ENCODE measurements at regions not wholly inside any gene's neighbourhood (a gene's known extent, or its start where the extent isn't known, plus 50 kb on each side); places are given as distances from the start of the nearest gene placed in this dataset.
A peak's percentile ranks its signal among the peaks of the same experiment; 100 is the strongest.

DNA sequence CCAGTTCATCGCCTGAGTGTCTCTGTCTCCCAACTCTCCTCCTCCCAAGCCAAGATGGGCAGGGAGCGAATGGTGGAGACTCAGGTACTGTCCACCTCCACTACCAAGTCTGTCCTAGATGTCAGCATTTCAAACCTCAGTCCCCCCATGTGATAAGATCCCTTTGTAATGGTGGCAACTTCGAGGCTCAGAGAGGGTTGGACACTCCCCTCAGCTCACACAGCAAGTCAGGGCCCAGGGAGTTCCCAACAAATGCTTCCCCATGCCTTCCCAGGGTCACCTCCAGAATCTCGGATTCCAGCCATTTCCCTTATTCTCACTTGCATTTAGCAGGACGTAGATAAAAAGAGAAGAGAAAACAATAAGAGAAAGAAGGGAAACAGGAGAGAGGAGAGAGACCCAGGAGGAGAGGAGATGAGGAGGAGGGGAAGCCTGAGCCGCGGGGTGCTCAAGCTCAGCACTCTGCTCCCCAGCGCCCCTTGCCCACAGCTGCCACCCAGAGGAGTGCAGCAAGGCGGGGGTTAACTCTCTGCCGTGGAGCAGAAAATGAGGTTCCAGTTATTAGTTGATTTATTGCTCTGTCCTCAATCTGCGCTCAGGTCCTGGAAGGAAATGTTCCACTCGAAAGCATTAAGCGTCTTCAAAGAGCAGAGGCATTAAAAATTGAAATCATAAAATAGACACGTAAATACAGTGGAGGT, 84.1 kb upstream of the LINGO1 start:
- no peak for DNase-seq (ENCODE audit: low spot score)
- no peak overlapping the region for H3K9ac ChIP-seq
- H3K36me3 Mint-ChIP-seq: no peaks in the 10 kb centered on the region
- H3K4me1 Mint-ChIP-seq: peaks cover 11% of the 10 kb centered on the region
- H3K79me2 ChIP-seq (ENCODE audit: low read depth): no peaks in the 10 kb centered on the region
- H3K27ac ChIP-seq: no peak overlapping the region
- no peaks in the 10 kb centered on the region for H3K9me3 Mint-ChIP-seq
- H3K4me1 ChIP-seq: peaks cover 4% of the 10 kb centered on the region
- TF ChIP-seq EZH2phosphoT487 (IDR thresholded peaks at IDR 0.05) (no peak), EZH2 (IDR thresholded peaks at IDR 0.05) (no peak)
- TF ChIP-seq, protein P1, sequence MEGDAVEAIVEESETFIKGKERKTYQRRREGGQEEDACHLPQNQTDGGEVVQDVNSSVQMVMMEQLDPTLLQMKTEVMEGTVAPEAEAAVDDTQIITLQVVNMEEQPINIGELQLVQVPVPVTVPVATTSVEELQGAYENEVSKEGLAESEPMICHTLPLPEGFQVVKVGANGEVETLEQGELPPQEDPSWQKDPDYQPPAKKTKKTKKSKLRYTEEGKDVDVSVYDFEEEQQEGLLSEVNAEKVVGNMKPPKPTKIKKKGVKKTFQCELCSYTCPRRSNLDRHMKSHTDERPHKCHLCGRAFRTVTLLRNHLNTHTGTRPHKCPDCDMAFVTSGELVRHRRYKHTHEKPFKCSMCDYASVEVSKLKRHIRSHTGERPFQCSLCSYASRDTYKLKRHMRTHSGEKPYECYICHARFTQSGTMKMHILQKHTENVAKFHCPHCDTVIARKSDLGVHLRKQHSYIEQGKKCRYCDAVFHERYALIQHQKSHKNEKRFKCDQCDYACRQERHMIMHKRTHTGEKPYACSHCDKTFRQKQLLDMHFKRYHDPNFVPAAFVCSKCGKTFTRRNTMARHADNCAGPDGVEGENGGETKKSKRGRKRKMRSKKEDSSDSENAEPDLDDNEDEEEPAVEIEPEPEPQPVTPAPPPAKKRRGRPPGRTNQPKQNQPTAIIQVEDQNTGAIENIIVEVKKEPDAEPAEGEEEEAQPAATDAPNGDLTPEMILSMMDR (IDR thresholded peaks at IDR 0.05): no peak
- H3K27me3 Mint-ChIP-seq (ENCODE audit: insufficient read depth, low read depth): peaks cover 17% of the 10 kb centered on the region
- H3K4me3 Mint-ChIP-seq: no peak overlapping the region
- no peak overlapping the region for H3K4me2 ChIP-seq
- H3K27me3 ChIP-seq: no peaks in the 10 kb centered on the region
- no peaks in the 10 kb centered on the region for H3K9me3 ChIP-seq (ENCODE audit: low read depth)
- H3K36me3 ChIP-seq: no peaks in the 10 kb centered on the region
- H3K27ac Mint-ChIP-seq: peak overlapping the region; percentile 72
- H4K20me1 ChIP-seq (ENCODE audit: low read depth): no peaks in the 10 kb centered on the region
- no peak overlapping the region for H2AFZ ChIP-seq (replicated peaks)
- no peak overlapping the region for H3K4me3 ChIP-seq
- H3F3A ChIP-seq (ENCODE audit: low read depth): no peaks in the 10 kb centered on the region

DNA sequence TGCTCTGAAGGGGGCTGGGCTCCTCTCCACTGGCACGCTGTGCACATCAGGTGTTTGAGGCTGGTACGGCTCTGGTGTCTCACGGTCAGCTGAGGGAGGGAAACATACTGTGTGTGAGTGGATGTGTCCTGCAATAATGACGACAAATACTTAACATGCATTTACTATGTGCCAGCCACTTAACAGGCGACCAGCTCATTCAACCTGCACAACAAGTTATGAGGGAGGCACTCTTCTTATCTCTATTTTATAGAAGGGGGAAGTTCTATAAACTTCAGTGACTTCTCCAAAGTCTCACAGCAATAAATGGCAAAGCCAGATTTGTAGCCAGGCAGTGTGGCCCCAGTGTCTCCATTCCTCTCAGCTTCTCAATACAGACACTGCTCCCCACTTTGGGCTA, 83.1 kb upstream of the LINGO1 start:
- Histone ChIP-seq H4K20me1 (ENCODE audit: low read depth) (no peaks in the 10 kb centered on the region), H3K79me2 (ENCODE audit: low read depth) (no peaks in the 10 kb centered on the region), H3K27ac (no peak overlapping the region), H3K4me1 (peaks cover 4% of the 10 kb centered on the region), H3K9ac (no peak overlapping the region), H3K4me2 (no peak overlapping the region), H3F3A (ENCODE audit: low read depth) (no peaks in the 10 kb centered on the region), H2AFZ (replicated peaks) (no peak overlapping the region), H3K9me3 (ENCODE audit: low read depth) (no peaks in the 10 kb centered on the region), H3K27me3 (no peaks in the 10 kb centered on the region), H3K4me3 (no peak overlapping the region), H3K36me3 (no peaks in the 10 kb centered on the region)
- H3K36me3 Mint-ChIP-seq: no peaks in the 10 kb centered on the region
- peaks cover 16% of the 10 kb centered on the region for H3K27me3 Mint-ChIP-seq (ENCODE audit: insufficient read depth, low read depth)
- no peaks in the 10 kb centered on the region for H3K9me3 Mint-ChIP-seq
- no peak overlapping the region for H3K4me3 Mint-ChIP-seq
- DNase-seq (ENCODE audit: low spot score): no peak
- peak overlapping the region; percentile 40 for H3K27ac Mint-ChIP-seq
- TF ChIP-seq EZH2 (IDR thresholded peaks at IDR 0.05): no peak
- TF ChIP-seq, protein P1 (IDR thresholded peaks at IDR 0.05): no peak
- TF ChIP-seq EZH2phosphoT487 (IDR thresholded peaks at IDR 0.05): no peak
- peaks cover 20% of the 10 kb centered on the region for H3K4me1 Mint-ChIP-seq

DNA sequence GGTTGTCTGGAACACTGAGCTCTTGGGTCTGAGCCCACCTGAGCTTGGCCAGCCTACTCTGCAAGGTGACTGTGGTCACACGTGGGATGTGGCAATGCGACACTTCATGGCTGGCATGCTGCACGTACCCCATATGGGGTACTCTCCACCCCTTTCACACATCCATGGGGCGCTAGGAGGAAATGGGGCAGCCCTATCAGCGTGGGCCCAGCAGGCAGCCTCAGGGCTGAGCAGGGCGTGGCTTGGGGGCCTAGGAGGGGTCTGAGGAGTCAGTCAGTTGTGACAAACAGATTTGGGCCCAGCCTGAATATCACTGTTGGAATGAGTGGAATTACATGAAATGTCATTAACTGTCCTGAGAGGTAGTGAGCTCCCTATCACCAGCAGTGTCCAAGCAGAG, 82.3 kb upstream of the LINGO1 start:
- no peaks in the 10 kb centered on the region for H3K36me3 ChIP-seq
- no peak overlapping the region for H2AFZ ChIP-seq (replicated peaks)
- Mint-ChIP-seq H3K27me3 (ENCODE audit: insufficient read depth, low read depth) (peaks cover 16% of the 10 kb centered on the region), H3K27ac (no peak overlapping the region), H3K4me3 (no peak overlapping the region), H3K9me3 (no peaks in the 10 kb centered on the region), H3K36me3 (no peaks in the 10 kb centered on the region), H3K4me1 (peaks cover 23% of the 10 kb centered on the region)
- H3K27ac ChIP-seq: no peak overlapping the region
- H3F3A ChIP-seq (ENCODE audit: low read depth): no peaks in the 10 kb centered on the region
- no peak overlapping the region for H3K9ac ChIP-seq
- H3K4me2 ChIP-seq: no peak overlapping the region
- no peaks in the 10 kb centered on the region for H3K27me3 ChIP-seq
- no peak overlapping the region for H3K4me3 ChIP-seq
- H3K9me3 ChIP-seq (ENCODE audit: low read depth): no peaks in the 10 kb centered on the region
- TF ChIP-seq, protein P1 (IDR thresholded peaks at IDR 0.05): no peak
- no peak for TF ChIP-seq EZH2phosphoT487 (IDR thresholded peaks at IDR 0.05)
- TF ChIP-seq EZH2 (IDR thresholded peaks at IDR 0.05): no peak
- peaks cover 5% of the 10 kb centered on the region for H3K4me1 ChIP-seq
- DNase-seq (ENCODE audit: low spot score): no peak
- H4K20me1 ChIP-seq (ENCODE audit: low read depth): no peaks in the 10 kb centered on the region
- no peaks in the 10 kb centered on the region for H3K79me2 ChIP-seq (ENCODE audit: low read depth)

Data from neural progenitor cell (in vitro differentiated cells).